ENCODE measurements at regions not wholly inside any gene's neighbourhood (a gene's known extent, or its start where the extent isn't known, plus 50 kb on each side); places are given as distances from the start of the nearest gene placed in this dataset.

GRCh38 chr5:166781737-166782136 is 1509.7 kb upstream of the WWC1 start:
- Histone ChIP-seq H3K4me2 (ENCODE audit: low read length) (no peak overlapping the region), H3K9ac (ENCODE audit: low read length) (no peak overlapping the region), H3K9me2 (ENCODE audit: low read depth, low read length) (no peaks in the 10 kb centered on the region), H3F3A (ENCODE audit: insufficient read depth, low read length) (no peaks in the 10 kb centered on the region), H3K9me3 (ENCODE audit: low read length) (no peaks in the 10 kb centered on the region), H3K4me3 (ENCODE audit: low read depth, low read length, poor library complexity, severe bottlenecking) (no peak overlapping the region), H3K27me3 (ENCODE audit: insufficient read depth, low read length) (no peaks in the 10 kb centered on the region), H3K79me2 (ENCODE audit: insufficient read depth, low read length) (no peaks in the 10 kb centered on the region), H3K27ac (ENCODE audit: low read depth, low read length, poor library complexity, severe bottlenecking) (no peak overlapping the region), H4K20me1 (ENCODE audit: insufficient read depth, low read length) (no peaks in the 10 kb centered on the region), H2AFZ (ENCODE audit: low read length) (no peak overlapping the region), H3K36me3 (ENCODE audit: insufficient read depth, low read length) (no peaks in the 10 kb centered on the region), H3K4me1 (ENCODE audit: insufficient read depth, low read length, severe bottlenecking) (no peaks in the 10 kb centered on the region)
- TF ChIP-seq CTCF (IDR thresholded peaks at IDR 0.05; ENCODE audit: low read length) (no peak), EZH2 (IDR thresholded peaks at IDR 0.05; ENCODE audit: borderline replicate concordance, low read length) (no peak)

GRCh38 chr5:166784545-166785078 is 1506.8 kb upstream of the WWC1 start:
- Histone ChIP-seq H3K79me2 (ENCODE audit: insufficient read depth, low read length) (no peaks in the 10 kb centered on the region), H3K9me3 (ENCODE audit: low read length) (no peaks in the 10 kb centered on the region), H3K36me3 (ENCODE audit: insufficient read depth, low read length) (no peaks in the 10 kb centered on the region), H3K4me2 (ENCODE audit: low read length) (no peak overlapping the region), H3K4me1 (ENCODE audit: insufficient read depth, low read length, severe bottlenecking) (no peaks in the 10 kb centered on the region), H3F3A (ENCODE audit: insufficient read depth, low read length) (no peaks in the 10 kb centered on the region), H3K9ac (ENCODE audit: low read length) (no peak overlapping the region), H3K9me2 (ENCODE audit: low read depth, low read length) (no peaks in the 10 kb centered on the region), H2AFZ (ENCODE audit: low read length) (no peak overlapping the region), H3K27ac (ENCODE audit: low read depth, low read length, poor library complexity, severe bottlenecking) (no peak overlapping the region), H4K20me1 (ENCODE audit: insufficient read depth, low read length) (no peaks in the 10 kb centered on the region), H3K27me3 (ENCODE audit: insufficient read depth, low read length) (no peaks in the 10 kb centered on the region), H3K4me3 (ENCODE audit: low read depth, low read length, poor library complexity, severe bottlenecking) (no peak overlapping the region)
- TF ChIP-seq CTCF (IDR thresholded peaks at IDR 0.05; ENCODE audit: low read length): no peak
- no peak for TF ChIP-seq EZH2 (IDR thresholded peaks at IDR 0.05; ENCODE audit: borderline replicate concordance, low read length)

- Histone ChIP-seq H3K27ac (ENCODE audit: low read depth, low read length, poor library complexity, severe bottlenecking) (no peak overlapping the region), H3K9me2 (ENCODE audit: low read depth, low read length) (no peaks in the 10 kb centered on the region), H4K20me1 (ENCODE audit: insufficient read depth, low read length) (no peaks in the 10 kb centered on the region), H3K79me2 (ENCODE audit: insufficient read depth, low read length) (no peaks in the 10 kb centered on the region), H3K9ac (ENCODE audit: low read length) (no peak overlapping the region), H3K36me3 (ENCODE audit: insufficient read depth, low read length) (no peaks in the 10 kb centered on the region), H3K9me3 (ENCODE audit: low read length) (no peaks in the 10 kb centered on the region), H3K4me1 (ENCODE audit: insufficient read depth, low read length, severe bottlenecking) (no peaks in the 10 kb centered on the region), H2AFZ (ENCODE audit: low read length) (no peak overlapping the region), H3F3A (ENCODE audit: insufficient read depth, low read length) (no peaks in the 10 kb centered on the region), H3K4me3 (ENCODE audit: low read depth, low read length, poor library complexity, severe bottlenecking) (no peak overlapping the region), H3K4me2 (ENCODE audit: low read length) (no peak overlapping the region), H3K27me3 (ENCODE audit: insufficient read depth, low read length) (no peaks in the 10 kb centered on the region)
- TF ChIP-seq EZH2 (IDR thresholded peaks at IDR 0.05; ENCODE audit: borderline replicate concordance, low read length): no peak
- no peak for TF ChIP-seq CTCF (IDR thresholded peaks at IDR 0.05; ENCODE audit: low read length)
These were observed 1505.3 kb upstream of the WWC1 start for GRCh38 chr5:166786178-166786577.
